NCI-H748 (cell line): ENCODE measurements at regions not wholly inside any gene's neighbourhood (a gene's known extent, or its start where the extent isn't known, plus 50 kb on each side); places are given as distances from the start of the nearest gene placed in this dataset.

ENCODE experiments used
- DNase-seq: peaks from one replicate; lab custom pipeline; 2025; ENCODE audit not compliant: unreplicated experiment; lab: John Stamatoyannopoulos, UW

- DNase-seq: no peak
Observed at GRCh38 chr3:28087591-28087990, 153.8 kb upstream of the CMC1 start.

GRCh38 chr3:28088811-28089526 lies 152.4 kb upstream of the CMC1 start:
- no peak for DNase-seq

- no peak for DNase-seq
Observed at GRCh38 chr3:28089527-28089897, 151.9 kb upstream of the CMC1 start.

GRCh38 chr3:28099296-28099695 lies 142.1 kb upstream of the CMC1 start:
- DNase-seq: no peak

- DNase-seq: no peak
Observed at GRCh38 chr3:28101705-28102104, 139.7 kb upstream of the CMC1 start.

- no peak for DNase-seq
Observed at GRCh38 chr3:28103861-28104260, 137.6 kb upstream of the CMC1 start.

- DNase-seq: no peak
Observed at GRCh38 chr3:28104896-28105534, 136.4 kb upstream of the CMC1 start.

- no peak for DNase-seq
Observed at GRCh38 chr3:28109829-28110228, 131.6 kb upstream of the CMC1 start.

GRCh38 chr3:28110869-28111268 lies 130.6 kb upstream of the CMC1 start:
- no peak for DNase-seq

- no peak for DNase-seq
Observed at GRCh38 chr3:28114893-28115292, 126.5 kb upstream of the CMC1 start.

GRCh38 chr3:28115316-28115715 lies 126.1 kb upstream of the CMC1 start:
- DNase-seq: no peak

GRCh38 chr3:28117598-28117997 lies 123.8 kb upstream of the CMC1 start:
- no peak for DNase-seq

- DNase-seq: no peak
Observed at GRCh38 chr3:28118087-28118486, 123.3 kb upstream of the CMC1 start.

- DNase-seq: no peak
Observed at GRCh38 chr3:28122227-28122626, 119.2 kb upstream of the CMC1 start.

- DNase-seq: no peak
Observed at GRCh38 chr3:28124882-28125281, 116.5 kb upstream of the CMC1 start.

GRCh38 chr3:28125342-28125741 lies 116.1 kb upstream of the CMC1 start:
- DNase-seq: no peak

GRCh38 chr3:28130836-28131235 lies 110.6 kb upstream of the CMC1 start:
- DNase-seq: no peak

- no peak for DNase-seq
Observed at GRCh38 chr3:28132941-28133340, 108.5 kb upstream of the CMC1 start.

- no peak for DNase-seq
Observed at GRCh38 chr3:28134198-28134597, 107.2 kb upstream of the CMC1 start.

- no peak for DNase-seq
Observed at GRCh38 chr3:28134792-28135375, 106.5 kb upstream of the CMC1 start.

- DNase-seq: no peak
Observed at GRCh38 chr3:28136607-28137216, 104.7 kb upstream of the CMC1 start.

GRCh38 chr3:28138043-28138610 lies 103.3 kb upstream of the CMC1 start:
- no peak for DNase-seq
